ENCODE measurements at regions not wholly inside any gene's neighbourhood (a gene's known extent, or its start where the extent isn't known, plus 50 kb on each side); places are given as distances from the start of the nearest gene placed in this dataset.

DNA sequence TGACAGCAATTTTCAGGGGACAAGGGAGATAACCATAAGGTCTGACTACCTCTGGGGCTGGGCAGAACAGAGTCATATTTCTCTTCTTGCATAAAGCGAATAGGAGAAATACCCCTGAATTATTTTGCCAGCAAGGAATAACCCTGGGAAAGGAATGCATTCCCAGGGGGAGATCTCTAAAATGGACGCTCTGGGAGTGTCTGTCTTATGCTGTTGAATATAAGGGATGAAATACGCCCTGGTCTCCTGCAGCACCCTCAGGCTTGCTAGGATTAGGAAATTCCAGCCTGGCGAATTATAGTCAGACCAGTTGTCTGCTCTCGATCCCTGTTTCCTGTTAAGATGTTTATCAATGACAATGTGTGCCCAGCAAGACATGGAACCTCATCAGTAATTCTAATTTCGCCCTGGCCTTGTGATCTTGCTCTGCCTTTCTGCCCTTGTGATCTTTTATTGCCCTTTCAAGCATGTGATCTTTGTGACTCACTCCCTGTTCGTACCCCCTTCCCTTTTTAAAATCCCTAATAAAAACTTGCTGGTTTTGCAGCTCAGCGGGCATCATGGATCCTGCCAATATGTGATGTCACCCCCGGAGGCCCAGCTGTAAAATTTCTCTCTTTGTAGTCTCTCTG, 221.6 kb upstream of the HS3ST5 start:
- Histone ChIP-seq H4K20me1 (ENCODE audit: low read depth) (no peaks in the 10 kb centered on the region), H3K79me2 (ENCODE audit: low read depth) (no peaks in the 10 kb centered on the region), H3K4me2 (no peak overlapping the region), H3K9ac (no peak overlapping the region), H3K9me3 (ENCODE audit: low read depth) (no peaks in the 10 kb centered on the region), H2AFZ (replicated peaks) (no peak overlapping the region), H3K27ac (no peak overlapping the region), H3K4me1 (no peaks in the 10 kb centered on the region), H3K36me3 (no peaks in the 10 kb centered on the region), H3K4me3 (no peak overlapping the region), H3F3A (ENCODE audit: low read depth) (no peaks in the 10 kb centered on the region), H3K27me3 (no peaks in the 10 kb centered on the region)
- DNase-seq (ENCODE audit: low spot score) = no peak
- Mint-ChIP-seq H3K27me3 (ENCODE audit: insufficient read depth, low read depth) (no peaks in the 10 kb centered on the region), H3K27ac (no peak overlapping the region), H3K9me3 (peaks cover 14% of the 10 kb centered on the region), H3K36me3 (no peaks in the 10 kb centered on the region), H3K4me1 (no peaks in the 10 kb centered on the region), H3K4me3 (no peak overlapping the region)
- TF ChIP-seq CTCF (IDR thresholded peaks at IDR 0.05) = no peak
- TF ChIP-seq EZH2phosphoT487 (IDR thresholded peaks at IDR 0.05) = no peak
- no peak for TF ChIP-seq EZH2 (IDR thresholded peaks at IDR 0.05)

DNA sequence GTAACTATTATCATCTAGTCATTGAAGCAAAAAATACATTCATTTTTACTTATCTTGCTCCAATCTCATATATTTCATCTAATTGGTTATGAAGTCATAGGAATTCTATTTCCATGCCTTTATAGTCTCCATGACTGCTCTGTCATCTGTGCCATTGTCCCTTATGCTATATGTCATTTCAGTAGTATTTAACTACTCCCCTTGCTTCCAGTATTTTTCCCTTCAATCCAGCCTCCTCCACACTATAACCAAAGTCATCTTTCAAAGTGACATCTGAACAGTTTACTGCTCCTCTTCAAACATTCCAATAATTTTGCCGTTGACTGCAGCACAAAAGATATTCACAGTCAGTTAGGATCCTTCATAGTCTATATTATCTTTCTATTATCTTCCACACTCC, 216.6 kb upstream of the HS3ST5 start:
- Mint-ChIP-seq H3K9me3 (peaks cover 6% of the 10 kb centered on the region), H3K27ac (no peak overlapping the region), H3K4me1 (peaks cover 8% of the 10 kb centered on the region), H3K36me3 (no peaks in the 10 kb centered on the region), H3K27me3 (ENCODE audit: insufficient read depth, low read depth) (no peaks in the 10 kb centered on the region), H3K4me3 (no peak overlapping the region)
- Histone ChIP-seq H3K9ac (no peak overlapping the region), H3K79me2 (ENCODE audit: low read depth) (no peaks in the 10 kb centered on the region), H4K20me1 (ENCODE audit: low read depth) (no peaks in the 10 kb centered on the region), H3K4me1 (no peaks in the 10 kb centered on the region), H3K27ac (no peak overlapping the region), H3K9me3 (ENCODE audit: low read depth) (no peaks in the 10 kb centered on the region), H3K4me3 (no peak overlapping the region), H3F3A (ENCODE audit: low read depth) (no peaks in the 10 kb centered on the region), H2AFZ (replicated peaks) (no peak overlapping the region), H3K4me2 (no peak overlapping the region), H3K27me3 (no peaks in the 10 kb centered on the region), H3K36me3 (no peaks in the 10 kb centered on the region)
- DNase-seq (ENCODE audit: low spot score) = no peak
- no peak for TF ChIP-seq EZH2phosphoT487 (IDR thresholded peaks at IDR 0.05)
- TF ChIP-seq CTCF (IDR thresholded peaks at IDR 0.05) = no peak
- no peak for TF ChIP-seq EZH2 (IDR thresholded peaks at IDR 0.05)

DNA sequence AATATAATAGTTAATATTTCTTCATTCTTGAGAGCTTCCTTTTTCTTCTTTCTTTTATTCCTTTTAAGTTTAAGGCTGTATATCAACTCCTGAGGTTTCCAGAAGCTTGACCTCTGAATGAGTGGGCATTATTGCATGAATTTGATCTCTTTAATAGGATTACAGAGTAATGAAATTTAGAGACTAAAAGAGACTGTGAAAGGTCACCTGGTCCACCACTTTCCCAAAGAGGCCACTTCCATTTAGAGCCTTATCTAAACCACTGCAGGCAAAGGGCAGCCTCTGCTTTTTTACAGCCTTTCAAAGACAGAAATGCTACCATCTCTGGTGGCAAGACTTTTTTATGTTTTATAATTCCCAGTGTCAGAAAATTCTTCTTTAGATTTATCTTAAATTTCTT, 215.3 kb upstream of the HS3ST5 start:
- no peak overlapping the region for H3K4me2 ChIP-seq
- TF ChIP-seq CTCF (IDR thresholded peaks at IDR 0.05) (no peak), EZH2phosphoT487 (IDR thresholded peaks at IDR 0.05) (no peak), EZH2 (IDR thresholded peaks at IDR 0.05) (no peak)
- no peaks in the 10 kb centered on the region for H3K9me3 ChIP-seq (ENCODE audit: low read depth)
- H3K36me3 ChIP-seq = no peaks in the 10 kb centered on the region
- H3K4me1 Mint-ChIP-seq = peaks cover 8% of the 10 kb centered on the region
- no peaks in the 10 kb centered on the region for H3K79me2 ChIP-seq (ENCODE audit: low read depth)
- H3K9ac ChIP-seq = no peak overlapping the region
- H3F3A ChIP-seq (ENCODE audit: low read depth) = no peaks in the 10 kb centered on the region
- no peaks in the 10 kb centered on the region for H3K27me3 ChIP-seq
- no peaks in the 10 kb centered on the region for H3K27me3 Mint-ChIP-seq (ENCODE audit: insufficient read depth, low read depth)
- H3K36me3 Mint-ChIP-seq = no peaks in the 10 kb centered on the region
- H3K27ac Mint-ChIP-seq = no peak overlapping the region
- peaks cover 3% of the 10 kb centered on the region for H3K9me3 Mint-ChIP-seq
- H3K4me3 Mint-ChIP-seq = no peak overlapping the region
- no peak for DNase-seq (ENCODE audit: low spot score)
- no peaks in the 10 kb centered on the region for H4K20me1 ChIP-seq (ENCODE audit: low read depth)
- no peak overlapping the region for H2AFZ ChIP-seq (replicated peaks)
- H3K4me1 ChIP-seq = no peaks in the 10 kb centered on the region
- no peak overlapping the region for H3K4me3 ChIP-seq
- H3K27ac ChIP-seq = no peak overlapping the region

Measured in neural progenitor cell (in vitro differentiated cells).